Cardiac fibroblast (primary cell): ENCODE measurements at regions not wholly inside any gene's neighbourhood (a gene's known extent, or its start where the extent isn't known, plus 50 kb on each side); places are given as distances from the start of the nearest gene placed in this dataset.
A peak's percentile ranks its signal among the peaks of the same experiment; 100 is the strongest.

ENCODE experiments used
- DNase-seq, 2 donors: peaks; one replicate each; pipeline versions ENCODE4 v3.0.0 to v3.0.0-alpha.2; 2010; ENCODE audit warnings: low read depth in 2 of 2
- H3K4me3 ChIP-seq, 2 donors: replicated peaks in 1 of 2; 1 replicate in 1 of 2; 2 replicates in 1 of 2; pipeline ENCODE4 v1.5.1; 2011; ENCODE audit warnings: low read depth in 2 of 2, low read length in 2 of 2, mild to moderate bottlenecking in 2 of 2, moderate library complexity in 1 of 2
- TF ChIP-seq, protein P1 (sequence below): IDR thresholded peaks from one replicate; pipeline ENCODE4 v1.5.1; 2011; ENCODE audit warnings: low read depth, mild to moderate bottlenecking, low read length, inconsistent platforms

DNA sequence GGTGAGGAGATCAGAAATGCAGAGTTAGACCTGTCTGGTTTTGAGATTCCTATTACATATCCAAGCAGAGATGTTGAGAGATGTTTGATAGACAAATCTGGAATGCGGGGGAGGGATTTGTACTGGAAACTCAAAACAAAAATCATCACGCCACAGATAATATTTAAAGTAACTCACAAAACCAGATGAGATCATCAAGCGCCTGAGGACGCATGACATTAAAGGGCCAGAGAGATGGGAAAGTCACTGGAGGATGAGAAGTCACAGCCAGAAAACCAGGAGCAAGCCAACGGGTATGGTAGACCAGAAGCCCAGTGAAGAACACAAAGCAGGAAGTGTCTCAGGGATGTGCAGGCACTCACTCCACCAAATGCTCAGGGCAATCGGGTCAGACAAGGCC lies 87.7 kb downstream of the DLL1 start:
- TF ChIP-seq, protein P1, sequence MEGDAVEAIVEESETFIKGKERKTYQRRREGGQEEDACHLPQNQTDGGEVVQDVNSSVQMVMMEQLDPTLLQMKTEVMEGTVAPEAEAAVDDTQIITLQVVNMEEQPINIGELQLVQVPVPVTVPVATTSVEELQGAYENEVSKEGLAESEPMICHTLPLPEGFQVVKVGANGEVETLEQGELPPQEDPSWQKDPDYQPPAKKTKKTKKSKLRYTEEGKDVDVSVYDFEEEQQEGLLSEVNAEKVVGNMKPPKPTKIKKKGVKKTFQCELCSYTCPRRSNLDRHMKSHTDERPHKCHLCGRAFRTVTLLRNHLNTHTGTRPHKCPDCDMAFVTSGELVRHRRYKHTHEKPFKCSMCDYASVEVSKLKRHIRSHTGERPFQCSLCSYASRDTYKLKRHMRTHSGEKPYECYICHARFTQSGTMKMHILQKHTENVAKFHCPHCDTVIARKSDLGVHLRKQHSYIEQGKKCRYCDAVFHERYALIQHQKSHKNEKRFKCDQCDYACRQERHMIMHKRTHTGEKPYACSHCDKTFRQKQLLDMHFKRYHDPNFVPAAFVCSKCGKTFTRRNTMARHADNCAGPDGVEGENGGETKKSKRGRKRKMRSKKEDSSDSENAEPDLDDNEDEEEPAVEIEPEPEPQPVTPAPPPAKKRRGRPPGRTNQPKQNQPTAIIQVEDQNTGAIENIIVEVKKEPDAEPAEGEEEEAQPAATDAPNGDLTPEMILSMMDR = no peak
- no peak for DNase-seq
- H3K4me3 ChIP-seq = no peak overlapping the region

DNA sequence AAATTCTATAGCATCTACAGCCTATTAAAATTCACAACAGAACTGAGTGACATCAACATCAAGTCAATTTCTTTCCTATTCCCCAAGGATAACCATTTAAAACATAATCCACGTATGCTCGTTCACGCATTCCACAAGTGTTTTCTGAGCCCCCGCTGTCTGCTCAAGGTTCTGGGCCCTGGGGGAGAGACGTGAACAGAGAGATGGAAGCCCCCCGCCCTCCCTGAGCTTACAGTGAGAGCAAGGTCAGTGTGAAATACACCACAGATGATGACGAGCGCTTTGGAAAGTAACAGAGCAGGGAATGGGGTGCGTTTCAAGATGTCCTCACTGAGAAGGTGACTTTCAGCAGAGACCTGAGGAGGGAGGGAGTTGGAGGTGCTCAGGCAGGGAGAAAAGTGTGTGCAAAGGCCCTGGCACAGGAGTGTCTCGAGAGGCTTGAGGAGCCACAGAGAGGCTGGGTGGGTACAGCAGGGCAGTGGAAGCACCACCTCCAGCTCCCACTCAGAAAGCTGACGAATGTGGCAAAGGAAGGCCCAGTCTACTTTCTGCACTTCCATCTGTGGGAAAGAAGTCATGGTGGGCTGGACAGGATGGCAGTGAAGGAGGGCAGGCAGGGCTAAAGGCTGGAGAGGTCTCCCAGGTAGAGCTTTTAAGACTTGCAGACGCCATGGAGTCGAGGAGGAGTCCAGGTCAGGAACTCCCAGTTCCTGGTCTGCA lies 88.3 kb downstream of the DLL1 start:
- no peak overlapping the region for H3K4me3 ChIP-seq
- DNase-seq = no peak
- TF ChIP-seq, protein P1 = no peak

DNA sequence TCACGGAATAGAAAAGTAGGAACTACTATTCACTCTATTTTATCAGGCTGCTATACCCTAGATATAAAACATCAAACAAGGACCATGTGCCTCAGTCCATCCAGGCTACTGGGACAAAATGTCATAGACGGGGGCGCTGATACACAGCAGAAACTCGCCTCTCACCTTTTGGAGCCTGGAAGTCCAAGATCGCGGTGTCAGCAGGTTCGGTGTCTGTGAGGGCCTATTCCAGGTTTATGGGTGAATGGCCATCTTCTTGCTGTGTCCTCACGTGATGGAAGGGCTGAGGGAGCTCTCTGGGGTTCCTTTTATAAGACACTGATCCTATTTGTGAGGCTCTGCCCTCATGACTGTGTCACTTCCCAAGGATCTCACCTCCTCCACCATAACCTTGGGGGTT lies 89.5 kb downstream of the DLL1 start:
- DNase-seq = no peak
- H3K4me3 ChIP-seq = no peak overlapping the region
- TF ChIP-seq, protein P1 = no peak

DNA sequence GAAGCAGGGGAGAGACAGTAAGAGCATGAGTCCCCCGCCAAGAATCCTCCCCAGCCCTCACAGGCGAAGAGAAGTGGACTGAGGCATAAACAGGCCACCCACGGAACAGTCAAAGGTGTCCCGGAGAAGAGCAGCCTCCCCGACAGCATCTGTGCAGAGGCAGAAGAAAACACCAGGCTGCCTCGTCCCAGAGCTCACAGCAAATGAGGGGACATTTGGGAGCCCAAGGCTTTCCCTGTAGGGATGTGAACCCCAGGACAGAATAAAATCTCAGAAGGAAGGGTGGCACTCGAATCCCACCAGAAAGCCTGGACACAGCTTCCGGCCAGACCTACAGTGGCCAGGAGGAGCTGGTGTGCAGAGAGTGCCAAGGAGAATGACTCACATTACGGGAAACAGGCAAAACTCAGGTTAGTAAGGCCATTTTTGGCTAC lies 90.4 kb downstream of the DLL1 start:
- no peak overlapping the region for H3K4me3 ChIP-seq
- TF ChIP-seq, protein P1 = no peak
- DNase-seq = peak; percentile 9 to 43

DNA sequence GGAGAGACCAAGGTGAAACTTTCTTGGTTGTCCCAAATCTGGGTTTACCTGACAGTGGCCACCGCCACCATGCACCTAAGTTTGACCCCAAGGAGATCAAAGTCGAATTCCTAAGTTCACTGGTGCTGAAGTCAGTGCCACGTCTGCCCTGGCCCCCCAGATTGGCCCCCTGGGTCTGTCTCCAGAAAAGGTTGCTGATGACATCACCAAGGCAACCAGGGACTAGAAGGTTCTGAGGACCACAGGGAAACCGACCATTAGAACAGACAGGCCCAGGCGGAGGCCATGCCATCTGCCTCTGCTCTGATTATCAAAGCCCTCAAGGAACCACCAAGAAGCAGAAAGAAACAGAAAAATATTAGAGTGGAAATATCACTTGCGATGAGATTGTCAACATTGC lies 91.2 kb downstream of the DLL1 start:
- DNase-seq = no peak
- H3K4me3 ChIP-seq = no peak overlapping the region
- TF ChIP-seq, protein P1 = no peak

DNA sequence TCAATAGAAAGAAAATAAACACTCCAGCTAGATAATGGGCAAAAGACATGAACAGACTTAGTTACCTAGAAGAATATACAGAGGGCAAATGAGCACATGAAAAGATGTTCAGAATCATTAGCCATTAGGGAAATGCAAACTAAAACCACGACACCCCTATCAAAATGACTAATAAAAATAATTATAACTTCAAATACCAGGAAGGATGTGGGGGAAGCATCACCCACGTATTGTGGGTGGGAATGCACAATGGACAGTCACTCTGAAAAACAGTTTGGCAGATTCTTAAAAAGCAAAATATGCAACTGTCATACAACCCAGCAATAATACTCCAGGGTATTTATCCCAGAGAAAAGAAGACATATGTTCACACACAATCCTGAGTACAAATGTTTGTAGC lies 92.6 kb downstream of the DLL1 start:
- TF ChIP-seq, protein P1 = no peak
- DNase-seq = no peak
- H3K4me3 ChIP-seq = no peak overlapping the region
